Lower leg skin (tissue), 3 donors: ENCODE measurements at regions not wholly inside any gene's neighbourhood (a gene's known extent, or its start where the extent isn't known, plus 50 kb on each side); places are given as distances from the start of the nearest gene placed in this dataset.

Experiments used
- CTCF ChIP-seq, 3 donors: fragments of 450-650 bp; IDR thresholded peaks; one replicate each; pipeline ENCODE4 v1.5.1; 2016; ENCODE audit warnings: antibody characterized with exemption in 3 of 3, mild to moderate bottlenecking in 3 of 3, moderate library complexity in 2 of 3
- POLR2A ChIP-seq, 2 donors: fragments of 450-650 bp; IDR thresholded peaks; one replicate each; pipeline ENCODE4 v1.6.1; 2016 to 2017; ENCODE audit warnings: antibody characterized with exemption in 2 of 2, mild to moderate bottlenecking in 1 of 2, moderate library complexity in 1 of 2

GRCh38 chr10:8216893-8217292 lies 162.4 kb downstream of the GATA3 start:
- TF ChIP-seq CTCF (IDR thresholded peaks at IDR 0.05) (no peak), POLR2A (IDR thresholded peaks at IDR 0.05) (no peak)
